Cardiac muscle cell (in vitro differentiated cells and primary cell): ENCODE measurements at regions not wholly inside any gene's neighbourhood (a gene's known extent, or its start where the extent isn't known, plus 50 kb on each side); places are given as distances from the start of the nearest gene placed in this dataset.
"Not testable (repeated sequence)": the region's sequence is repeated elsewhere in the genome, so short reads cannot be mapped to it uniquely, and the experiment has no call there.

Experiments
- DNase-seq, 2 donors: peaks; one replicate each; pipeline versions ENCODE4 v3.0.0 to v3.0.0-alpha.2; 2010 to 2017; ENCODE audit warnings: low read depth in 1 of 2, low spot score in 1 of 2
- H3K27ac ChIP-seq: fragments of 200-600 bp; sonication (generic); 2 replicates; pipeline ENCODE4 v1.5.1; 2016
- H3K27me3 ChIP-seq: fragments of 200-600 bp; sonication (generic); 2 replicates; pipeline ENCODE4 v1.6.0; 2016; ENCODE audit warnings: control low read depth
- H3K36me3 ChIP-seq: fragments of 200-600 bp; sonication (generic); 2 replicates; pipeline ENCODE4 v1.5.1; 2016; ENCODE audit warnings: control low read depth
- H3K4me1 ChIP-seq: fragments of 200-600 bp; sonication (generic); 2 replicates; pipeline ENCODE4 v1.8.1; 2017; ENCODE audit warnings: low read depth, mild to moderate bottlenecking, mixed run types
- H3K4me3 ChIP-seq: fragments of 200-600 bp; sonication (generic); 2 replicates; pipeline ENCODE4 v1.5.1; 2016; ENCODE audit warnings: mild to moderate bottlenecking
- H3K9me3 ChIP-seq: fragments of 200-600 bp; sonication (generic); 2 replicates; pipeline ENCODE4 v1.5.1; 2017; ENCODE audit warnings: low read depth, mild to moderate bottlenecking, control low read depth
- CTCF ChIP-seq: IDR thresholded peaks from 2 replicates; pipeline ENCODE4 v1.5.1; 2012; ENCODE audit warnings: low read depth, mild to moderate bottlenecking, low read length

GRCh38 chr5:157963761-157964160 lies 104.8 kb upstream of the CLINT1 start:
- Histone ChIP-seq H3K9me3 (no peaks in the 10 kb centered on the region), H3K27ac (no peak overlapping the region), H3K4me3 (no peak overlapping the region), H3K4me1 (no peaks in the 10 kb centered on the region), H3K36me3 (no peaks in the 10 kb centered on the region), H3K27me3 (no peaks in the 10 kb centered on the region)
- TF ChIP-seq CTCF, result no peak
- DNase-seq, result no peak

- Histone ChIP-seq H3K4me3 (no peak overlapping the region), H3K9me3 (no peaks in the 10 kb centered on the region), H3K36me3 (no peaks in the 10 kb centered on the region), H3K27me3 (no peaks in the 10 kb centered on the region), H3K27ac (no peak overlapping the region), H3K4me1 (no peaks in the 10 kb centered on the region)
- no peak for DNase-seq
- TF ChIP-seq CTCF, result no peak
These were observed 104.3 kb upstream of the CLINT1 start for GRCh38 chr5:157963244-157963643.

- not testable (repeated sequence) for H3K27ac ChIP-seq, H3K4me3 ChIP-seq, DNase-seq, H3K27me3 ChIP-seq, H3K36me3 ChIP-seq, H3K9me3 ChIP-seq, H3K4me1 ChIP-seq
These were observed 103.7 kb upstream of the CLINT1 start for GRCh38 chr5:157962686-157963085.

GRCh38 chr5:157961896-157962590 lies 103.1 kb upstream of the CLINT1 start:
- DNase-seq, result no peak
- no peak overlapping the region for H3K27ac ChIP-seq
- no peaks in the 10 kb centered on the region for H3K9me3 ChIP-seq
- no peak for TF ChIP-seq CTCF
- no peaks in the 10 kb centered on the region for H3K36me3 ChIP-seq
- no peak overlapping the region for H3K4me3 ChIP-seq
- H3K4me1 ChIP-seq, result no peaks in the 10 kb centered on the region
- no peaks in the 10 kb centered on the region for H3K27me3 ChIP-seq

- no peak overlapping the region for H3K4me3 ChIP-seq
- H3K36me3 ChIP-seq, result no peaks in the 10 kb centered on the region
- TF ChIP-seq CTCF, result no peak
- H3K4me1 ChIP-seq, result no peaks in the 10 kb centered on the region
- H3K9me3 ChIP-seq, result no peaks in the 10 kb centered on the region
- no peak overlapping the region for H3K27ac ChIP-seq
- no peaks in the 10 kb centered on the region for H3K27me3 ChIP-seq
- peak in 1 of 2 donors; percentile 8 for DNase-seq
These were observed 102.2 kb upstream of the CLINT1 start for GRCh38 chr5:157961176-157961575.

GRCh38 chr5:157959370-157959769 lies 100.4 kb upstream of the CLINT1 start:
- no peaks in the 10 kb centered on the region for H3K9me3 ChIP-seq
- no peak for DNase-seq
- no peak overlapping the region for H3K4me3 ChIP-seq
- no peaks in the 10 kb centered on the region for H3K36me3 ChIP-seq
- no peak for TF ChIP-seq CTCF
- no peaks in the 10 kb centered on the region for H3K27me3 ChIP-seq
- no peak overlapping the region for H3K27ac ChIP-seq
- H3K4me1 ChIP-seq, result no peaks in the 10 kb centered on the region
